AG04449 (cell line): ENCODE measurements at regions not wholly inside any gene's neighbourhood (a gene's known extent, or its start where the extent isn't known, plus 50 kb on each side); places are given as distances from the start of the nearest gene placed in this dataset.

Experiments
- CTCF ChIA-PET: fragments of 350-600 bp; formaldehyde crosslinking; extraction: SDS; loops from one replicate; lab custom pipeline; 2021; ENCODE audit warnings: antibody characterized with exemption; lab: Yijun Ruan, JAX
- POLR2A ChIA-PET: fragments of 400-600, 350-600 bp; formaldehyde crosslinking; extraction: SDS; loops from one replicate; lab custom pipeline; 2020; ENCODE audit warnings: antibody characterized with exemption, inconsistent platforms; lab: Yijun Ruan, JAX
- DNase-seq: peaks from one replicate; pipeline ENCODE4 v3.0.0-alpha.2; 2010; ENCODE audit warnings: low read depth, low spot score
- H3K4me3 ChIP-seq: 2 replicates; pipeline ENCODE4 v1.5.1; 2011; ENCODE audit warnings: low read depth, mild to moderate bottlenecking, control low read depth, low read length
- CTCF ChIP-seq: IDR thresholded peaks from one replicate; pipeline ENCODE4 v1.5.1; 2011; ENCODE audit warnings: mild to moderate bottlenecking, moderate library complexity, low read length, control low read depth, inconsistent platforms; ENCODE audit not compliant: insufficient read depth; ENCODE audit errors: missing control alignments

- TF ChIP-seq CTCF = no peak
- no peak for DNase-seq
- POLR2A ChIA-PET = no interaction called here
- no peak overlapping the region for H3K4me3 ChIP-seq
- CTCF ChIA-PET = no interaction called here
Measured at GRCh38 chr5:38031304-38031703, 191.5 kb upstream of the GDNF start.

DNA sequence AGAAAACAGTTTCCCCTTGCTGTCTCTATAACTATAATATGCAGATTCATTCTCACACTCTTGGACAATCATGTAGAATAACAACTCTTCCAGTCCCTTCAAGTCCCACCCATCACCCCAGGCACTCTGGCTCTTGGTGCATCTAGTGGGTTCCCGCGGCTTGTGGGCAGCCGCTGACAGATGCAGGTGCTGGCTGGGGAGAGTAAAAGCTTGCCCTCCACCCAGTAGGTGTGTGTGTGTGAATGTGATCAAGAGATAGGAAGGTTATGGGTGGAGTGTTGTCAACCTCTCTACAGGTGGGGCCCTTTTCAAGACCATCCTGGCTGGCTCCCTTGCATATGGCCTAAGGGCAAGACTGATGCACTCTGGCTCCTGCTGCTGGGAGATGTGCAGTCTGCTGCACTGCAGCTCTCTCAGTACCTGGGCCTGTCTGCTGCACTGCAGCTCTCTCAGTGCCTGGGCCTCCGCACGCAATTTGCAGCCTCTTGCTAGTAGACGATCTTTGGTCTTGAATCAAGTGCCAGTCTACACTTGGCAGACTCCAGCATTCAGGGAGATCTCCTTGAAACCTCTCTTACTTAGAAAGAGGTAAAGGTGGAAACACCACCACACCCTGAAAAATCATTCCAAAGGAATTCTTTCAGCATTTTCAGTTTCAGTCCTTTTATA, 189.7 kb upstream of the GDNF start:
- TF ChIP-seq CTCF = no peak
- ChIA-PET CTCF (no interaction called here), POLR2A (no interaction called here)
- H3K4me3 ChIP-seq = no peak overlapping the region
- DNase-seq = no peak

DNA sequence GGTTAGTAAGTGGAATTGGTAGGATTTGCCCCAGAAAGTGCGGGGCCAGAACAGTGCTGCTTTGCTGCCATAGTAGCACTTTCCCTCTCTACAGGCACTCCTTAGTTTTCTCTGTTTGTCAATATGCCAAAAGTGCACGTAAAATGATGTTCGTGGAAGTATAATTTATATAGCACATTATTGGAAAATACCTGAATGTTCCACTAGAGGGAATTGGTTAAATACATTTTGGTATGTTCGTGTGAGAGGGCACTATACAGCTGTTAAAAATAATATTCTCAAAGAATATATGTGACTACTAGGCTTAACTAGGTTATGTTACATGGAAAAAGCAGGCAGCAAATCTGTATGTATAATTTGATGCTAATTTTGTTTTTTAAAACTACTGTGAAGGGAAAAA, 184.0 kb upstream of the GDNF start:
- TF ChIP-seq CTCF = no peak
- ChIA-PET POLR2A (no interaction called here), CTCF (no interaction called here)
- H3K4me3 ChIP-seq = no peak overlapping the region
- DNase-seq = no peak

DNA sequence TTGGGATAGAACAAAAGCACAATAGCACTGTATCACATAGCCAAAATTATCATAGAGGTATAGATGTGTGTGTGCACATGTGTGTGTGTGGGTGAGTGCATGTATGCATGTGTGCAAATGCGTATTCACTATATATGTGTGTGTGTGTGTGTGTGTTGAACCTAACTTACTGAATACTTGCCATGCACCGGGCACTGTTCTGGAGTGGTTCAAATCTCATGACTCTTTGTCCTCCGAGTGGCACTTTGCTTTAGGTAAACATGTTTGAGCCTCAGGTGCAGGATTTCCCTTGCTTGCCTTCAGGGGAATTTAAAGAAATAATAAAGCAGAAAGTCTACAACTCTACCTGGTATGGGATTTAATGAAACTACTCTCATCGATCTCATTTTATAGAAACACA, 183.5 kb upstream of the GDNF start:
- CTCF ChIA-PET = no interaction called here
- no peak for TF ChIP-seq CTCF

DNA sequence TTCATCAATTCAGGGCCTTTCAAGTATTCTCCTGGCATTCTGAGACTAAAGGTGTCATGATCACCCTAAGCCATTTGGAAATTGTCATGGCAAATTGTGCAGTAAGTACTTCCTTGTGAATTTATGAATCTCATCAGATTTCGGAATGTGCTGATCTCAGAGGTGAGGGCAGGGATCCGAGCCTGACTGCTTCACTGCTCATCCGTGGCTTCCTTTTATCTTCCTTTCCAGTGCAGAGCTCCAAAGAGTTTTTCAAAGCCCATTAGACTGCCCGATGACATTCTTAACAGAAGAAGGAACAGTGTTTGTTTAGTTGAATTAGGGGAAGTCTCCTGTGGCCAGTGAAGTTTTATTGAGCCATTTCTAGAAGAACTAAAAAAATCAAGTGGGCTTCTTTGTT, 182.8 kb upstream of the GDNF start:
- DNase-seq = no peak
- no peak for TF ChIP-seq CTCF
- no peak overlapping the region for H3K4me3 ChIP-seq
- ChIA-PET POLR2A (no interaction called here), CTCF (no interaction called here)

More for the DNA sequence above, 183.5 kb upstream of the GDNF start:
- no peak for DNase-seq
- POLR2A ChIA-PET = no interaction called here
- no peak overlapping the region for H3K4me3 ChIP-seq

DNA sequence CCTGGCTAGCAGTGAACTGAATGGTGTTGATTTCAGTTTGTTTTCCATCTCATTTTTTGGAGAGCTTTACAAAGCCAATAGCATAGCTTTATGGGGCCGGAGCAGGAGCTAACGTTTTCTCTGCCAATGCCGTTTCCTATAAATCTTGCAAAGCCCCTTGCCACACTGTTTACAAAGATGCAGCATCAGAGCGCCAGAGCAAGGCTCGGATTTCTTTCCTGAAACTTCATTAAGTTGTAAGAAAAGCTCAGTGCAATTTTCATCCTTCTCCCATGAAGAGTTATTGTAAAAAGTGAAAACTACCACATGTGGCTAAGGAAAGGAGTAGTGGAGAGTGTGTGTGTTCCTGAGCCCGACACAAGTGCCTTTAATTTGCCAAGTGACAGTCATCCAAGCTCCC, 178.2 kb upstream of the GDNF start:
- no peak for TF ChIP-seq CTCF
- POLR2A ChIA-PET = no interaction called here

More for the DNA sequence above, 178.2 kb upstream of the GDNF start:
- no peak overlapping the region for H3K4me3 ChIP-seq
- CTCF ChIA-PET = no interaction called here
- DNase-seq = no peak
